Smooth muscle cell (in vitro differentiated cells): ENCODE measurements at regions not wholly inside any gene's neighbourhood (a gene's known extent, or its start where the extent isn't known, plus 50 kb on each side); places are given as distances from the start of the nearest gene placed in this dataset.

Experiments used
- DNase-seq: peaks from one replicate; lab custom pipeline; 2025; ENCODE audit not compliant: unreplicated experiment; lab: John Stamatoyannopoulos, UW
- H2AFZ ChIP-seq: fragments of 200-600 bp; sonication (generic); 2 replicates; pipeline ENCODE4 v1.6.0; 2016; ENCODE audit warnings: antibody characterized with exemption, low read depth, mild to moderate bottlenecking
- H3F3A ChIP-seq: fragments of 200-600 bp; sonication (generic); 2 replicates; pipeline ENCODE4 v1.6.0; 2017; ENCODE audit warnings: antibody characterized with exemption, low read depth
- H3K27ac ChIP-seq: fragments of 200-600 bp; sonication (generic); 2 replicates; pipeline ENCODE4 v1.5.1; 2016; ENCODE audit warnings: low read depth, mild to moderate bottlenecking
- H3K27me3 ChIP-seq: fragments of 200-600 bp; sonication (generic); 2 replicates; pipeline ENCODE4 v1.6.1; 2016; ENCODE audit warnings: low read depth, mild to moderate bottlenecking
- H3K36me3 ChIP-seq: fragments of 200-600 bp; sonication (generic); 2 replicates; pipeline ENCODE4 v1.5.1; 2016; ENCODE audit warnings: low read depth
- H3K4me1 ChIP-seq: fragments of 200-600 bp; sonication (generic); 2 replicates; pipeline ENCODE4 v1.5.1; 2016; ENCODE audit warnings: low read depth
- H3K4me2 ChIP-seq: fragments of 200-600 bp; sonication (generic); 2 replicates; pipeline ENCODE4 v1.6.0; 2016; ENCODE audit warnings: mild to moderate bottlenecking
- H3K4me3 ChIP-seq: fragments of 200-600 bp; sonication (generic); 2 replicates; pipeline ENCODE4 v1.5.1; 2016; ENCODE audit warnings: mild to moderate bottlenecking
- H3K79me2 ChIP-seq: fragments of 200-600 bp; sonication (generic); 2 replicates; pipeline ENCODE4 v1.6.0; 2016; ENCODE audit warnings: low read depth, mild to moderate bottlenecking
- H3K9ac ChIP-seq: fragments of 200-600 bp; sonication (generic); 2 replicates; pipeline ENCODE4 v1.6.0; 2016; ENCODE audit warnings: low read depth
- H3K9me3 ChIP-seq: fragments of 200-600 bp; sonication (generic); replicated peaks from 2 replicates; pipeline ENCODE4 v1.5.1; 2016; ENCODE audit warnings: low read depth
- H4K20me1 ChIP-seq: fragments of 200-600 bp; sonication (generic); 2 replicates; pipeline ENCODE4 v1.6.0; 2016; ENCODE audit warnings: low read depth
- CTCF ChIP-seq: fragments of 200-600 bp; sonication (generic); IDR thresholded peaks from 2 replicates; pipeline ENCODE4 v1.5.1; 2017; ENCODE audit warnings: borderline replicate concordance, mild to moderate bottlenecking, antibody characterized with exemption; ENCODE audit not compliant: insufficient read depth, poor library complexity, severe bottlenecking
- WGBS: methylation state at CpG from one replicate; pipeline ENCODE4 v1.1.7; 2016; ENCODE audit warnings: low lambda C conversion rate; 5-methylcytosine and 5-hydroxymethylcytosine counted together

GRCh38 chr2:142314164-142314563 is 183.3 kb upstream of the LRP1B start:
- H3K9ac ChIP-seq, result no peak overlapping the region
- H3K9me3 ChIP-seq, result no peaks in the 10 kb centered on the region
- no peak for TF ChIP-seq CTCF
- H3K27me3 ChIP-seq, result no peaks in the 10 kb centered on the region
- H3F3A ChIP-seq, result no peaks in the 10 kb centered on the region
- no peak overlapping the region for H2AFZ ChIP-seq
- H3K36me3 ChIP-seq, result no peaks in the 10 kb centered on the region
- no peak overlapping the region for H3K4me2 ChIP-seq
- no peak for DNase-seq
- WGBS, result 89% methylated on average over 2 of the region's 2 CpGs
- H3K27ac ChIP-seq, result no peak overlapping the region
- H4K20me1 ChIP-seq, result no peaks in the 10 kb centered on the region
- H3K79me2 ChIP-seq, result no peaks in the 10 kb centered on the region
- no peaks in the 10 kb centered on the region for H3K4me1 ChIP-seq
- no peak overlapping the region for H3K4me3 ChIP-seq

GRCh38 chr2:142310530-142310929 is 179.7 kb upstream of the LRP1B start:
- no peak overlapping the region for H2AFZ ChIP-seq
- no peak overlapping the region for H3K9ac ChIP-seq
- no peaks in the 10 kb centered on the region for H4K20me1 ChIP-seq
- no peak for TF ChIP-seq CTCF
- no peaks in the 10 kb centered on the region for H3K79me2 ChIP-seq
- no peak overlapping the region for H3K27ac ChIP-seq
- no peak overlapping the region for H3K4me2 ChIP-seq
- no peak overlapping the region for H3K4me3 ChIP-seq
- H3K36me3 ChIP-seq, result no peaks in the 10 kb centered on the region
- DNase-seq, result no peak
- no peaks in the 10 kb centered on the region for H3K27me3 ChIP-seq
- no peaks in the 10 kb centered on the region for H3K9me3 ChIP-seq
- H3K4me1 ChIP-seq, result no peaks in the 10 kb centered on the region
- no peaks in the 10 kb centered on the region for H3F3A ChIP-seq

GRCh38 chr2:142308744-142309143 is 177.9 kb upstream of the LRP1B start:
- no peaks in the 10 kb centered on the region for H3K79me2 ChIP-seq
- H3K27ac ChIP-seq, result no peak overlapping the region
- H3K9me3 ChIP-seq, result no peaks in the 10 kb centered on the region
- H3K4me1 ChIP-seq, result no peaks in the 10 kb centered on the region
- H3K9ac ChIP-seq, result no peak overlapping the region
- DNase-seq, result no peak
- H3F3A ChIP-seq, result no peaks in the 10 kb centered on the region
- no peak overlapping the region for H3K4me2 ChIP-seq
- TF ChIP-seq CTCF, result no peak
- no peaks in the 10 kb centered on the region for H4K20me1 ChIP-seq
- H3K36me3 ChIP-seq, result no peaks in the 10 kb centered on the region
- H2AFZ ChIP-seq, result no peak overlapping the region
- no peak overlapping the region for H3K4me3 ChIP-seq
- no peaks in the 10 kb centered on the region for H3K27me3 ChIP-seq

- Histone ChIP-seq H3K9me3 (no peaks in the 10 kb centered on the region), H3K4me2 (no peak overlapping the region), H3K4me3 (no peak overlapping the region), H3K27me3 (no peaks in the 10 kb centered on the region), H3K27ac (no peak overlapping the region), H3K79me2 (no peaks in the 10 kb centered on the region), H4K20me1 (no peaks in the 10 kb centered on the region), H3K36me3 (no peaks in the 10 kb centered on the region), H2AFZ (no peak overlapping the region), H3F3A (no peaks in the 10 kb centered on the region), H3K9ac (no peak overlapping the region), H3K4me1 (no peaks in the 10 kb centered on the region)
- no peak for DNase-seq
- WGBS, result 85% methylated on average over 4 of the region's 4 CpGs
- TF ChIP-seq CTCF, result no peak
Observed at GRCh38 chr2:142307616-142308115, 176.8 kb upstream of the LRP1B start.
